ENCODE measurements at regions not wholly inside any gene's neighbourhood (a gene's known extent, or its start where the extent isn't known, plus 50 kb on each side); places are given as distances from the start of the nearest gene placed in this dataset.

DNA sequence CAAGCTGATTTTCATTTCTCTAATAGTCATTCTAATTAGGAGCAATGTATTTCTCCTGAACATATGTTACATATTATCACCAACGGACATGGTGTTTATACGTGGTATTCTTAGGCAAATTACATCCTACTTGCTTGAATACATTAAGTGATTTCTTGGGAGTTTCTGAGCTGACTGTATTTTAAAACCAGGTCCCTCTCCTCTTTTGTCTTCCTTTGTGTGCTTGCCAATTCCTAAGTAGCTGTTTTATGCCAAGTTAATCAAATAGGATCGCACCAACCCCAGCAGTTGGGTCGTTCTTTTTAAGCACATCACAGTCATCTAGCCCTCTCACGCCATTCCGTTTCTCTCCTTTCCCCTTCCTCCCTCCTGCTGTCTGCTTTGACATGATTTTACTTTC, 75.4 kb upstream of the MAP2 start:
- no peaks in the 10 kb centered on the region for H3K4me1 ChIP-seq (ENCODE audit: control insufficient read depth in 2 of 3, insufficient read depth in 2 of 3, low read depth in 1 of 3, low read length in 3 of 3)
- TF ChIP-seq CTCF (IDR thresholded peaks at IDR 0.05; ENCODE audit: borderline replicate concordance, extremely low read depth, insufficient read depth) = no peak
- DNase-seq (no peak), FAIRE-seq (no peak)
- intact Hi-C loops (cut with DNase I) = no loop called here
- no peak overlapping the region for H3K9ac ChIP-seq (ENCODE audit: low read length in 3 of 3)
- H3K27ac ChIP-seq (ENCODE audit: low read depth in 2 of 2, low read length in 2 of 2) = no peak overlapping the region
- H3K27me3 ChIP-seq (ENCODE audit: control insufficient read depth, insufficient read depth, low read length) = no peaks in the 10 kb centered on the region
- no peaks in the 10 kb centered on the region for H3K36me3 ChIP-seq (ENCODE audit: control insufficient read depth in 2 of 3, insufficient read depth in 3 of 3, low read length in 3 of 3)
- no peak overlapping the region for H3K4me3 ChIP-seq (ENCODE audit: low read length in 3 of 3)
- H3K9me3 ChIP-seq (ENCODE audit: control insufficient read depth in 2 of 3, insufficient read depth in 1 of 3, low read length in 3 of 3) = no peaks in the 10 kb centered on the region

GRCh38 chr2:209351636-209352035, 72.2 kb upstream of the MAP2 start:
- Histone ChIP-seq H3K27ac (ENCODE audit: low read depth in 2 of 2, low read length in 2 of 2) (no peak overlapping the region), H3K9ac (ENCODE audit: low read length in 3 of 3) (no peak overlapping the region), H3K4me1 (ENCODE audit: control insufficient read depth in 2 of 3, insufficient read depth in 2 of 3, low read depth in 1 of 3, low read length in 3 of 3) (no peaks in the 10 kb centered on the region), H3K9me3 (ENCODE audit: control insufficient read depth in 2 of 3, insufficient read depth in 1 of 3, low read length in 3 of 3) (no peaks in the 10 kb centered on the region), H3K36me3 (ENCODE audit: control insufficient read depth in 2 of 3, insufficient read depth in 3 of 3, low read length in 3 of 3) (no peaks in the 10 kb centered on the region), H3K27me3 (ENCODE audit: control insufficient read depth, insufficient read depth, low read length) (no peaks in the 10 kb centered on the region), H3K4me3 (ENCODE audit: low read length in 3 of 3) (no peak overlapping the region)
- DNase-seq (peak in 1 of 5 donors; percentile 9), FAIRE-seq (no peak)
- TF ChIP-seq CTCF (IDR thresholded peaks at IDR 0.05; ENCODE audit: borderline replicate concordance, extremely low read depth, insufficient read depth) = no peak
- intact Hi-C loops (cut with DNase I) = no loop called here

DNA sequence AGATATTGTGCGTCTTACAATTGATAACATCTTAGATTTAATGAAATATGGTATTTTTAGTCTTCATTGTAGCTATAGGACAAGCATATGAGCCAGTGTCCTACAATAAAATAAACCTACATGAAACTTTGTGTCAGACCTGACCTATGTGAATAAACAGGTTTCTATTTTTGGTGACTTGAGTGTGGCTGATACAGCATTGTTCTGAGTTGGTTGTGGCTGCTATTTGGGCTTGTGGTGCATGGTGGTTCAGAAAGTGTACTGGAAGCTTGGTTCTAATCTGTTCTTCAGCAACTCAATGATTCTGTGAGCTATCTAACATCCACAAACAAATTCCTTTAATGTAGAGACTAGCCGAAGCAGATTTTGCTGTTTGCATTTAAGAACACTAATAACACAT, 64.9 kb upstream of the MAP2 start:
- Histone ChIP-seq H3K27ac (ENCODE audit: low read depth in 2 of 2, low read length in 2 of 2) (no peak overlapping the region), H3K9me3 (ENCODE audit: control insufficient read depth in 2 of 3, insufficient read depth in 1 of 3, low read length in 3 of 3) (no peaks in the 10 kb centered on the region), H3K9ac (ENCODE audit: low read length in 3 of 3) (no peak overlapping the region), H3K27me3 (ENCODE audit: control insufficient read depth, insufficient read depth, low read length) (no peaks in the 10 kb centered on the region), H3K36me3 (ENCODE audit: control insufficient read depth in 2 of 3, insufficient read depth in 3 of 3, low read length in 3 of 3) (no peaks in the 10 kb centered on the region), H3K4me3 (ENCODE audit: low read length in 3 of 3) (no peak overlapping the region), H3K4me1 (ENCODE audit: control insufficient read depth in 2 of 3, insufficient read depth in 2 of 3, low read depth in 1 of 3, low read length in 3 of 3) (no peaks in the 10 kb centered on the region)
- intact Hi-C loops (cut with DNase I) = no loop called here
- TF ChIP-seq CTCF (IDR thresholded peaks at IDR 0.05; ENCODE audit: borderline replicate concordance, extremely low read depth, insufficient read depth) = no peak
- no peak for DNase-seq
- FAIRE-seq = no peak

GRCh38 chr2:209367075-209367747, 56.6 kb upstream of the MAP2 start:
- TF ChIP-seq CTCF (IDR thresholded peaks at IDR 0.05; ENCODE audit: borderline replicate concordance, extremely low read depth, insufficient read depth) = no peak
- no peak for DNase-seq
- H3K27ac ChIP-seq (ENCODE audit: low read depth in 2 of 2, low read length in 2 of 2) = no peak overlapping the region
- no peaks in the 10 kb centered on the region for H3K36me3 ChIP-seq (ENCODE audit: control insufficient read depth in 2 of 3, insufficient read depth in 3 of 3, low read length in 3 of 3)
- no peak overlapping the region for H3K9ac ChIP-seq (ENCODE audit: low read length in 3 of 3)
- no peak for FAIRE-seq
- H3K4me3 ChIP-seq (ENCODE audit: low read length in 3 of 3) = no peak overlapping the region
- intact Hi-C loops (cut with DNase I) = no loop called here
- H3K27me3 ChIP-seq (ENCODE audit: control insufficient read depth, insufficient read depth, low read length) = no peaks in the 10 kb centered on the region
- H3K9me3 ChIP-seq (ENCODE audit: control insufficient read depth in 2 of 3, insufficient read depth in 1 of 3, low read length in 3 of 3) = no peaks in the 10 kb centered on the region
- no peaks in the 10 kb centered on the region for H3K4me1 ChIP-seq (ENCODE audit: control insufficient read depth in 2 of 3, insufficient read depth in 2 of 3, low read depth in 1 of 3, low read length in 3 of 3)

Data from kidney (tissue), 13 donors.